SJCRH30 (cell line): ENCODE measurements at regions not wholly inside any gene's neighbourhood (a gene's known extent, or its start where the extent isn't known, plus 50 kb on each side); places are given as distances from the start of the nearest gene placed in this dataset.

Experiments
- DNase-seq, 2 experiments: peaks; one replicate each; pipeline ENCODE4 v3.0.0-alpha.2; 2015 to 2020
- H3K27ac ChIP-seq: fragments of 250-450 bp; sonication (Bioruptor Pico); 2 replicates; pipeline ENCODE4 v1.5.1; 2020; ENCODE audit warnings: mild to moderate bottlenecking, moderate library complexity
- H3K27me3 ChIP-seq: fragments of 250-450 bp; sonication (Bioruptor Pico); 2 replicates; pipeline ENCODE4 v1.5.1; 2020; ENCODE audit warnings: mild to moderate bottlenecking, moderate library complexity
- H3K36me3 ChIP-seq: fragments of 250-450 bp; sonication (Bioruptor Pico); 2 replicates; pipeline ENCODE4 v1.5.1; 2020; ENCODE audit warnings: mild to moderate bottlenecking, moderate library complexity
- H3K4me1 ChIP-seq: fragments of 250-450 bp; sonication (Bioruptor Pico); 2 replicates; pipeline ENCODE4 v1.5.1; 2020; ENCODE audit warnings: mild to moderate bottlenecking, moderate library complexity
- H3K4me3 ChIP-seq: fragments of 250-450 bp; sonication (Bioruptor Pico); 2 replicates; pipeline ENCODE4 v1.5.1; 2020; ENCODE audit warnings: mild to moderate bottlenecking, moderate library complexity
- H3K9me3 ChIP-seq: fragments of 250-450 bp; sonication (Bioruptor Pico); replicated peaks from 2 replicates; pipeline ENCODE4 v1.5.1; 2020; ENCODE audit warnings: mild to moderate bottlenecking, moderate library complexity

DNA sequence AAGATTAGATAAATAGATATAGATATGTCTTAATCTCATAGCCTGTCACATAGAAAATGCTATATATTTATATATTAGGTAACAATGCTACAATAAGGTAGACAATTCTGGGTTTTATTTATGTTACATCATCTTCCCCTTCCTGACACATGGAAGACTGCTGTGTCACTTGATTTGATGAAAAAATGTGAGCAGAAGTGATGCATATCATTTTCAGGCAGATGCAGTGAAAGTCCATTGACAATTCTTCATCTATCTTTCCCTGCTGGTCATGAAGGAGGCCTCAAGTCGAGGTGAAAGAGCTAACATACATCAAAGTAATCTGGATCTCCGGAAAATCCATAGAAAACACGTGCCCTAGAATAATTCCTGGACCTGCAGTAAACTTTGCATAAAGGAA is 57.8 kb upstream of the CHD1 start:
- no peaks in the 10 kb centered on the region for H3K27me3 ChIP-seq
- peaks cover 8% of the 10 kb centered on the region for H3K4me1 ChIP-seq
- H3K4me3 ChIP-seq, result no peak overlapping the region
- no peaks in the 10 kb centered on the region for H3K9me3 ChIP-seq
- no peak overlapping the region for H3K27ac ChIP-seq
- H3K36me3 ChIP-seq, result no peaks in the 10 kb centered on the region
- DNase-seq, result no peak

DNA sequence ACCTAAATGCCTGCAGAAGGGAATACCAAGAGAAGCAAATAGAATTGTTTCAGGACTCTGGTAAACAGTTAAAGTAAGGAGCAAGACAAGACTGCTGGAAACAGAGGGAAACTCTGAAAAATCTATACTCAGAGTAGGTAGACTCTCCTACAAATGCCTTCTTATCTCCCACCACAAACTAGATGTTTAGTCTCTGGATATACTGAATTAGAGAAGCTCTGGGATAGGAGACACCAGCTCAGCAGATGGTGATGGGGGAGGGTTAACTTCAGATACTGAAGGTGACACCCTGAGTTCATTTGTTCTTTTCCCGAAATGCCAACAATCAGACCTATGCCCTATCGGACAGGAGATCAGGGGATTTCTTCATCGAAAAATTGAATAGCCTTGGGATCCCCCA is 54.1 kb upstream of the CHD1 start:
- no peak overlapping the region for H3K27ac ChIP-seq
- no peak for DNase-seq
- peaks cover 8% of the 10 kb centered on the region for H3K4me1 ChIP-seq
- no peaks in the 10 kb centered on the region for H3K9me3 ChIP-seq
- H3K4me3 ChIP-seq, result no peak overlapping the region
- no peaks in the 10 kb centered on the region for H3K27me3 ChIP-seq
- H3K36me3 ChIP-seq, result no peaks in the 10 kb centered on the region
